H1 (cell line): ENCODE measurements at regions not wholly inside any gene's neighbourhood (a gene's known extent, or its start where the extent isn't known, plus 50 kb on each side); places are given as distances from the start of the nearest gene placed in this dataset.

Source experiments
- CHD2 ChIP-seq: IDR thresholded peaks from 2 replicates; pipeline ENCODE4 v1.6.1; 2012; ENCODE audit warnings: low read length, improper control_type of control experiment
- EZH2 ChIP-seq: fragments of 200-600 bp; sonication (generic); IDR thresholded peaks from 2 replicates; pipeline ENCODE4 v1.7.1; 2012; ENCODE audit warnings: low read depth, mild to moderate bottlenecking, moderate library complexity, low read length, inconsistent platforms; ENCODE audit not compliant: severe bottlenecking
- POLR2A ChIP-seq, 2 experiments: IDR thresholded peaks; 1 replicate in 1 of 2; 2 replicates in 1 of 2; pipeline ENCODE4 v1.6.1; 2011; ENCODE audit warnings: low read depth in 2 of 2, low read length in 2 of 2, mild to moderate bottlenecking in 2 of 2; ENCODE audit errors: control extremely low read depth in 1 of 2
- POLR2AphosphoS5 ChIP-seq: IDR thresholded peaks from 2 replicates; pipeline ENCODE4 v1.6.1; 2011; ENCODE audit warnings: low read depth, low read length
- SIN3A ChIP-seq, 2 experiments: IDR thresholded peaks in 1 of 2; conservative IDR thresholded peaks in 1 of 2; 2 replicates each; pipeline ENCODE4 v1.6.1; 2011 to 2012; ENCODE audit warnings: low read length in 2 of 2, improper control_type of control experiment in 1 of 2, low read depth in 1 of 2, mild to moderate bottlenecking in 1 of 2
- SRF ChIP-seq: IDR thresholded peaks from 2 replicates; pipeline ENCODE4 v1.6.1; 2011; ENCODE audit warnings: mild to moderate bottlenecking, low read depth, low read length, moderate library complexity
- YY1 ChIP-seq: IDR thresholded peaks from 2 replicates; pipeline ENCODE4 v1.6.1; 2011; ENCODE audit warnings: low read depth, mild to moderate bottlenecking, low read length
- ZNF274 ChIP-seq: IDR thresholded peaks from 2 replicates; pipeline ENCODE4 v1.7.0; 2012; ENCODE audit warnings: low read length, borderline replicate concordance; ENCODE audit errors: extremely low read depth
- TF ChIP-seq, protein P1 (sequence below), 3 experiments: IDR thresholded peaks; 1 replicate in 2 of 3; 2 replicates in 1 of 3; pipeline versions ENCODE4 v1.5.1 to v1.6.1; 2011; ENCODE audit warnings: low read length in 3 of 3, mild to moderate bottlenecking in 3 of 3, inconsistent platforms in 2 of 3, low read depth in 1 of 3, moderate library complexity in 1 of 3; ENCODE audit not compliant: insufficient read depth in 1 of 3; ENCODE audit errors: control extremely low read depth in 1 of 3
- TF ChIP-seq, protein P2 (sequence below): IDR thresholded peaks from 2 replicates; pipeline ENCODE4 v1.6.1; 2012; ENCODE audit warnings: inconsistent platforms

DNA sequence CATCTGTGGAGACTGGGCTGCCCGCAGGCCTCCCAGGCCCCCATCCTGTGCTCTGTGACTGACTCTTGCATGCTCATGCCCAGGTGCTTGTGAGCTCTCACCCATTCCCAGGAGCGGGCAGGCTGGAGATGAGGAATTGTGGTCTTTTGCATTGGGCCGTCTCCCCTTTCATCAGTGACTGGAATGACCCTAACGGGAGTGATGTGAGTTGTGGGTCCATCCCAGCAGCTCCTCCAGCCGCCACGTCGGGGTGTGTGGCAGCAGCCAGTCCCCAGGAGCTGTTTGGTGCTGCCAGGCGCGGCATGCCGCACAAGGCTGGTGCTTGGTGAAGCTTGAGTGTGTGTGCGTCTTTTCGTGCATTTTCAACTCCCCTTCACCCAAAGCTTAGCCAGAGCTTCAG is 164.2 kb downstream of the ACTR3B start:
- TF ChIP-seq, protein P1, sequence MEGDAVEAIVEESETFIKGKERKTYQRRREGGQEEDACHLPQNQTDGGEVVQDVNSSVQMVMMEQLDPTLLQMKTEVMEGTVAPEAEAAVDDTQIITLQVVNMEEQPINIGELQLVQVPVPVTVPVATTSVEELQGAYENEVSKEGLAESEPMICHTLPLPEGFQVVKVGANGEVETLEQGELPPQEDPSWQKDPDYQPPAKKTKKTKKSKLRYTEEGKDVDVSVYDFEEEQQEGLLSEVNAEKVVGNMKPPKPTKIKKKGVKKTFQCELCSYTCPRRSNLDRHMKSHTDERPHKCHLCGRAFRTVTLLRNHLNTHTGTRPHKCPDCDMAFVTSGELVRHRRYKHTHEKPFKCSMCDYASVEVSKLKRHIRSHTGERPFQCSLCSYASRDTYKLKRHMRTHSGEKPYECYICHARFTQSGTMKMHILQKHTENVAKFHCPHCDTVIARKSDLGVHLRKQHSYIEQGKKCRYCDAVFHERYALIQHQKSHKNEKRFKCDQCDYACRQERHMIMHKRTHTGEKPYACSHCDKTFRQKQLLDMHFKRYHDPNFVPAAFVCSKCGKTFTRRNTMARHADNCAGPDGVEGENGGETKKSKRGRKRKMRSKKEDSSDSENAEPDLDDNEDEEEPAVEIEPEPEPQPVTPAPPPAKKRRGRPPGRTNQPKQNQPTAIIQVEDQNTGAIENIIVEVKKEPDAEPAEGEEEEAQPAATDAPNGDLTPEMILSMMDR (IDR thresholded peaks at IDR 0.05; ENCODE audit: control extremely low read depth in 1 of 3, insufficient read depth in 1 of 3, low read depth in 1 of 3, low read length in 3 of 3) = no peak
- TF ChIP-seq SRF (no peak), YY1 (no peak), ZNF274 (no peak), CHD2 (no peak), SIN3A (conservative IDR thresholded peaks at IDR 0.05 in 1 of 2, IDR thresholded peaks at IDR 0.05 in 1 of 2; ENCODE audit: low read depth in 1 of 2, low read length in 2 of 2) (no peak), POLR2A (IDR thresholded peaks at IDR 0.05; ENCODE audit: control extremely low read depth in 1 of 2, low read depth in 2 of 2, low read length in 2 of 2) (no peak), POLR2AphosphoS5 (no peak), EZH2 (no peak)
- TF ChIP-seq, protein P2, sequence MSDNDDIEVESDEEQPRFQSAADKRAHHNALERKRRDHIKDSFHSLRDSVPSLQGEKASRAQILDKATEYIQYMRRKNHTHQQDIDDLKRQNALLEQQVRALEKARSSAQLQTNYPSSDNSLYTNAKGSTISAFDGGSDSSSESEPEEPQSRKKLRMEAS = no peak
